ENCODE measurements at regions not wholly inside any gene's neighbourhood (a gene's known extent, or its start where the extent isn't known, plus 50 kb on each side); places are given as distances from the start of the nearest gene placed in this dataset.

DNA sequence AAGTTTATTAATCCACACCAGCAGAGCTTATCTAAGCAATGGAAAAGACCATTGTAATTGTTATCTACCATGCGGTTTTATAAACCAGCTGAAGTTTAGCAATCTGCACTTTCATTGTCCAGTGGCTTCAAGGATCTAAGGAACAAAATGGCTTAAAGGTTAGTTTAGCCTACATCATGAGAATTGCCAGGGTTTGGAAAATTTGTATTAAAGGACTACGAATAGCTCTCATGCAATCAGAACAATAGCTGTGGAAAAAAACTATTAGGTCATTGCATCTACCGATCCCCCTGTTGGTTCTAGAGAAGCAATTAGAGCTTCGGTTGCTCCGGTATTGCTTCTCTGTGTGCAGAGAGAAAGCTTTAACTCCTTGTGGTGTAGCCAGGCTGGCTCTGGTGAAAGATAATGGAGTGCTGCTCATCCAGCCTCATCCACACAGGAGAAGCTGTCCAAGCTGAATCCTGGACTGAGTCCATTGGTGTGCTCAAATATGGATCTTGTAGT lies 86.3 kb upstream of the SLC12A2 start (continued):
- TF ChIP-seq SIN3A (IDR thresholded peaks at IDR 0.05; ENCODE audit: low read depth, low read length) (no peak), NFXL1 (IDR thresholded peaks at IDR 0.05; ENCODE audit: borderline replicate concordance) (no peak)

DNA sequence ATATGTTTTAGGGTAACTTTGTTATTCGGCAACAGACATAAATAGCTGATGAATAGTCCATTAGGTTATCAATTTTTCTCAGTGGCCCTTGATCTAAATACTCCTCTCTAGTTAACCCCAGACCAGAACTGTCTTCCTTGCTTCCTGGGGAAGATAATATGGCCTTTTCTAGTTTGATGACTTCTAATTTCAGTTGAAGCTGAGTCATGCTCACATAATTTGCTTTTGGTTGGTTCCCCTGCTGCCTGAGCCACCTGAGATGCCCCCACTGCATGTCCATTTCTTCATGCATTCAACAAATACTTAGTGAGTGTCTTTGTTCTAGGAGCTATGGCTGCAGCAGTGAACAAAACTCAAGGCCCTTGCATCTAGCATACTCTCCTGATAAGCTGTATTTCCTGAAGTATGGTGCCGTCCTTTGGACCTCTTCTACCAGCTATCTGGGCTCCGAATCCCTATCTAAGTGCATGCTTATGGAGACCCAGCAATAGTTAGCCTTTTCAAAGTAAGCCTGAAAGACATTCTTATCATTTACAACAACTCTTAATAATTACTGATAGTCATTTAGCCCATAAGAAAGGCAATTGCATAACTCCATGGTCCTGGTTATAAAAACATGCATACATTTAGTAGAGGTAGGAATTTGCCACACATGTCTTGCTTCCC lies 84.5 kb upstream of the SLC12A2 start:
- H3K27me3 ChIP-seq (replicated peaks in 1 of 2; ENCODE audit: control insufficient read depth in 2 of 2, insufficient read depth in 2 of 2, low read length in 1 of 2): no peaks in the 10 kb centered on the region
- H3K27ac ChIP-seq (ENCODE audit: control insufficient read depth, insufficient read depth): no peak overlapping the region
- CTCF ChIA-PET: no interaction called here
- in situ Hi-C loops (cut with MboI): no loop called here
- no TSS peak for BruUV-seq (replicated peaks)
- no peaks in the 10 kb centered on the region; the same call in 2 of the 3 replicates for H3K9me3 ChIP-seq (replicated peaks; ENCODE audit: control insufficient read depth, insufficient read depth, low read length)
- TF ChIP-seq RAD21 (IDR thresholded peaks at IDR 0.05; ENCODE audit: insufficient read depth, low read depth, low read length) (no peak), SMARCA5 (IDR thresholded peaks at IDR 0.05) (no peak), RAD51 (IDR thresholded peaks at IDR 0.05) (no peak), ZNF24 (IDR thresholded peaks at IDR 0.05) (no peak), NBN (IDR thresholded peaks at IDR 0.05) (no peak), CREB1 (IDR thresholded peaks at IDR 0.05; ENCODE audit: low read depth) (no peak), SUZ12 (IDR thresholded peaks at IDR 0.05; ENCODE audit: unreplicated experiment) (no peak), SREBF1 (IDR thresholded peaks at IDR 0.05; ENCODE audit: low read length) (no peak), KLF5 (IDR thresholded peaks at IDR 0.05; ENCODE audit: partially characterized antibody) (no peak), HDAC2 (IDR thresholded peaks at IDR 0.05) (no peak), ZBED1 (IDR thresholded peaks at IDR 0.05; ENCODE audit: borderline replicate concordance) (no peak), EZH2 (IDR thresholded peaks at IDR 0.05; ENCODE audit: borderline replicate concordance, control insufficient read depth, low read depth, low read length) (no peak), CHD1 (IDR thresholded peaks at IDR 0.05; ENCODE audit: low read depth, low read length) (no peak), IRF4 (IDR thresholded peaks at IDR 0.05; ENCODE audit: low read depth, low read length) (no peak), MXI1 (IDR thresholded peaks at IDR 0.05; ENCODE audit: low read depth, low read length) (no peak), NFYA (IDR thresholded peaks at IDR 0.05; ENCODE audit: borderline replicate concordance, low read depth, low read length) (no peak), RBBP5 (conservative IDR thresholded peaks at IDR 0.05) (no peak), SPI1 (IDR thresholded peaks at IDR 0.05; ENCODE audit: borderline replicate concordance, insufficient read depth, low read depth, low read length) (no peak), SIN3A (IDR thresholded peaks at IDR 0.05; ENCODE audit: low read depth, low read length) (no peak)
- TF ChIP-seq, protein P1, sequence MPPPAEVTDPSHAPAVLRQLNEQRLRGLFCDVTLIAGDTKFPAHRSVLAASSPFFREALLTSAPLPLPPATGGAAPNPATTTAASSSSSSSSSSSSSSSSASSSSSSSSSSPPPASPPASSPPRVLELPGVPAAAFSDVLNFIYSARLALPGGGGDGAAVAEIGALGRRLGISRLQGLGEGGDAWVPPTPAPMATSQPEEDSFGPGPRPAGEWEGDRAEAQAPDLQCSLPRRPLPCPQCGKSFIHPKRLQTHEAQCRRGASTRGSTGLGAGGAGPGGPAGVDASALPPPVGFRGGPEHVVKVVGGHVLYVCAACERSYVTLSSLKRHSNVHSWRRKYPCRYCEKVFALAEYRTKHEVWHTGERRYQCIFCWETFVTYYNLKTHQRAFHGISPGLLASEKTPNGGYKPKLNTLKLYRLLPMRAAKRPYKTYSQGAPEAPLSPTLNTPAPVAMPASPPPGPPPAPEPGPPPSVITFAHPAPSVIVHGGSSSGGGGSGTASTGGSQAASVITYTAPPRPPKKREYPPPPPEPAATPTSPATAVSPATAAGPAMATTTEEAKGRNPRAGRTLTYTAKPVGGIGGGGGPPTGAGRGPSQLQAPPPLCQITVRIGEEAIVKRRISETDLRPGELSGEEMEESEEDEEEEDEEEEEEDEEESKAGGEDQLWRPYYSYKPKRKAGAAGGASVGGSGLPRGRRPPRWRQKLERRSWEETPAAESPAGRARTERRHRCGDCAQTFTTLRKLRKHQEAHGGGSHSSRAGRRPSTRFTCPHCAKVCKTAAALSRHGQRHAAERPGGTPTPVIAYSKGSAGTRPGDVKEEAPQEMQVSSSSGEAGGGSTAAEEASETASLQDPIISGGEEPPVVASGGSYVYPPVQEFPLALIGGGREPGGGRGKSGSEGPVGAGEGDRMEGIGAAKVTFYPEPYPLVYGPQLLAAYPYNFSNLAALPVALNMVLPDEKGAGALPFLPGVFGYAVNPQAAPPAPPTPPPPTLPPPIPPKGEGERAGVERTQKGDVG (CRISPR knock-in tag; IDR thresholded peaks at IDR 0.05): no peak
- 96% methylated on average over 3 of the region's 3 CpGs for WGBS (ENCODE audit: insufficient coverage, insufficient replicate concordance, low lambda C conversion rate, missing lambda C conversion rate)
- no peak overlapping the region for H3K9ac ChIP-seq (ENCODE audit: control insufficient read depth, insufficient read depth, low read length)
- no peak overlapping the region for H2AFZ ChIP-seq (ENCODE audit: control insufficient read depth, low read depth, low read length)
- ATAC-seq: no peak
- intact Hi-C loops (cut with micrococcal nuclease; ENCODE audit: unreplicated experiment): no loop called here
- no peaks in the 10 kb centered on the region for H3K4me1 ChIP-seq (ENCODE audit: control insufficient read depth, insufficient read depth, low read length)
- SMC1A ChIA-PET (ENCODE audit: uncharacterized antibody, unreplicated experiment): interaction anchor here (0.8 to 1.0 kb wide), 4 partner anchors 9 to 228 kb away, joined by 3 to 4 read pairs (median 3); no protein-coding TSS in a partner anchor
- no peak overlapping the region for H3K4me2 ChIP-seq (ENCODE audit: control insufficient read depth, insufficient read depth)
- RAD21 ChIA-PET (ENCODE audit: unreplicated experiment): no interaction called here
- no peaks in the 10 kb centered on the region for H4K20me1 ChIP-seq (ENCODE audit: control insufficient read depth, insufficient read depth)
- H3K4me3 ChIP-seq: no peak overlapping the region
- no peaks in the 10 kb centered on the region for H3K36me3 ChIP-seq (ENCODE audit: control insufficient read depth in 2 of 2, insufficient read depth in 2 of 2, low read length in 1 of 2)
- no peaks in the 10 kb centered on the region for H3K79me2 ChIP-seq (ENCODE audit: control insufficient read depth, insufficient read depth, low read length)
- DNase-seq (ENCODE audit: low read depth, low spot score): no peak
- FAIRE-seq: no peak
- POLR2A ChIA-PET: interaction anchor here (1.2 kb wide), 1 partner anchor 11 kb away, joined by 3 read pairs; no protein-coding TSS in a partner anchor

Data from GM12878 (cell line).